ENCODE measurements at regions not wholly inside any gene's neighbourhood (a gene's known extent, or its start where the extent isn't known, plus 50 kb on each side); places are given as distances from the start of the nearest gene placed in this dataset.

DNA sequence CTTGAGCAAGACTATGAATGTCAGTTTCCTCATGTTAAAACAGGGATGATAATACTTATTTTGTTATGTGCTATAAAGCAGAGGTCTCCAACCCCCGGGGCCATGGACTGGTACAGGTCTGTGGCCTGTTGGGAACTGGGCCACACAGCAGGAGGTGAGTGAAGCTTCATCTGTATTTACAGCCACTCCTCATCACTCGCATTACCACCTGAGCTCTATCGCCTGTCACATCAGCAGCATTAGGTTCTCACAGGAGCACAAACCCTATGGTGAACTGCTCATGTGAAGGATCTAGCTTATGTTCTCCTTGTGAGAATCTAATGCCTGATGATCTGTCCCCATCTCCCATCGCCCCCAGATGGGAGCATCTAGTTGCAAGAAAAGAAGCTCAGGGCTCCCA lies 365.3 kb upstream of the SMIM30 start:
- DNase-seq (ENCODE audit: low read depth in 1 of 2, low spot score in 1 of 2), result no peak

DNA sequence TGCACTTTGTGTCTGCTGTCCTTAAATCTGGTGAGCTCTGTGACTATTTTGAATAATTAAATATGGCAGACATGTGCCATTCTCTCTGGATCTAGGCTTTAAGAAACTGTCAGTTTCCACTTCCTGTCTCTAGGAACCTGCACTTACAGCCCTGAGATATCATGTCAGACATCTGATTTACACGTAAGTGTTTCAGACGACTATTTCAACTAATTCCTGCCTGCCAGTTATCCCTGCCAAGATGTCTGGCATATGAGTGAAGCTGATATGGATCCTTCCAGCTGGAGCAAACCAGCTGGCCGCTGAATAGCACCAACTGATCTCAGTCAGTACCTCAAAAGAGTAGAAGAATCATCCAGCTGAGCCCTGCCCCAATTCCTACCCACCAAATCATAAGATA lies 362.2 kb upstream of the SMIM30 start:
- no peak for DNase-seq (ENCODE audit: low read depth in 1 of 2, low spot score in 1 of 2)

DNA sequence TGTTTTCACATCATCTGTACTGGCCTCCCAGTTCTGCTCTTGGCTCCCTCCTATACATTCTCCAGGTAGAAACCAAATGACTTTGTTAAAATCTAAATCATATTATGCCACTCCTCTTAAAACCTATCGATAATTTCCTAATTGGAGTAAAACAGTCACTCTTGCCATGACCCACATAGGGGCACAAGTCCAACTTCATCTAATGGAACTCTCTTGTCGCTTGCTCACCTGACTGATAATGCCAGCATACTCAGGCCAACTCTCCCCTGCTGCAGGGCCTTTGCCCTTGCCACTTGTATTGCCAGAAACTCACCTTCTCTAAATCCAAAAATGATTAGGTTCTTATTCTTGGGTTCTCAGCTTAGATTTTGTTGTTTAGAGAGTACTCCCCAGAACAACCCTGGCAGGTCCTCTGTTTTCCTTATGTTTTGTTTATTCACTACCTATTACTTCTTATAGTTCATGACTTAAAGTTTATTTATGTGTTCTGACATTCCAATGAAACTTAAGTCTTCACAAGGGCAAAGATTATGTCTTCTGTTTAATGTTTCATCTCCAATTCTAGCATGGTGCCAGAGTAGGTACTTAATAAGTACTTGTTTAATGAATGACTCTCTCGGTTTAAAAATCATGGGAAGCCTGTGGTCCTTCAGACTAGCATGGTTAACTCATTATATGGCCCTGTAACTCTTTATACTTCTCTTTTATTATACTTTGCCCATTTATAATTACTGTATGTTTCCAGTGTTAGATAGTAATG lies 345.9 kb upstream of the SMIM30 start:
- DNase-seq (ENCODE audit: low read depth in 1 of 2, low spot score in 1 of 2), result no peak

DNA sequence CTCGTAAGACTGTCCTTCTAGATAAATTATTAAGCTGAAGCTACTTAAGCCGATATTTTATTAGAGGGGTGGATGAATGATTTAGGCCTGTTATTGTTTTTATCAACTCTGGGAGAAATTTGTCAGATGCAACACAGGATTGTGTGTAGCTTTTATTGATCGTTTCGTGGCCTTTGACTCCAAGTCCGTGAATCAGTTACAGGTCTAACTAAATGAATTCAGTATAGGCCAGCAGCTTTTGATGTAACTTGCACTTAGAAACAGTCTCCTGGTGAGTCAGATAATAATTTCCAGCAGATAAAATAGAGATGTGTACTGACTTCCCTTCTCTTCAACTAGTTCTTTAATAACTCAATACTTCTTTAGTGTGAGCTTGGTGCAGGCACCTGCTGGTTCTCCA lies 341.7 kb upstream of the SMIM30 start:
- DNase-seq (ENCODE audit: low read depth in 1 of 2, low spot score in 1 of 2), result no peak

DNA sequence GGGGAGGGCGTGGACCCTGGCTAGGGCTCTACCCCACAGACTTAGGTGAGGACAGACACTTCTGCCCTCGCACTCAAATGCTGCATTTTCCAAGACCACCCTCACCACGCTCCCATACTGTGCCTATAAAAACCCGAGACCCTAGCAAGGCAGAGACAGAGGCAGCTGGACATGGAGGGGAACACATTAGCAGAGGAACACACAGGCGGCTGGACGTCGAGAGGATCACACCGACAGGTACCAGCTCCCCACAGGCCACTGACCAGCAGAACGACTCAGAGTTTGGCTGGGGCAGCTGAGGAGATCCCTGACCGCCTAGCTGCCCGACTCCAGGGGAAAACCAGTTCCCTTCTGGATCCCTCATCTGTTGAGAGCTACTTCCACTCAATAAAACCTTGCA lies 338.2 kb upstream of the SMIM30 start:
- DNase-seq (ENCODE audit: low read depth in 1 of 2, low spot score in 1 of 2), result no peak

DNA sequence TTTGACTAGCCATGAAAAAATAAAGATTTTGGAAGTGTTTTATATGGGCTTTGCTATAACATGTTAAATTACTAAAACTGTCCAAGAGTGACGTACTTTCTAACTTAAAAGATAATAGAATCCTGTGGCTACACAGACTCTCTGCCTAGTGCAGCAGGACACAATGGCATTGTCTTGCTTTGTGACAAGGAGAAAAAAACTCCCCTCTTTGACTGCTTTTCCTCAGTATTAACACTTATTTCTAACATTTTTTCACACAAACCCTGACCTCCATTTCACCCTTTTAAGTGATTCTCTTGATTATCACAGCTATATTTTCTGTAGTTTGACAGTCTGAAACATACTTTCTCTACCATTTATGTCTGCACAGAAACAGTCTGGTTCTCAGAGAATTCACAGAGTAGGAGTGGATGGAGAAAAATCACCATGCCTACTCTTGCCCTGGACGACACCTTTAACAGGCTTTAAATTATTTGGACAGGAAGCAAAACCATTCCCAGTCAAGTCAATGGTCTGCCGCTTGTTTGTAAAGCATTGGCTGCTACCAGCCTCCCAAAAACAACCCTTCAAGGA lies 336.3 kb upstream of the SMIM30 start:
- no peak for DNase-seq (ENCODE audit: low read depth in 1 of 2, low spot score in 1 of 2)

DNA sequence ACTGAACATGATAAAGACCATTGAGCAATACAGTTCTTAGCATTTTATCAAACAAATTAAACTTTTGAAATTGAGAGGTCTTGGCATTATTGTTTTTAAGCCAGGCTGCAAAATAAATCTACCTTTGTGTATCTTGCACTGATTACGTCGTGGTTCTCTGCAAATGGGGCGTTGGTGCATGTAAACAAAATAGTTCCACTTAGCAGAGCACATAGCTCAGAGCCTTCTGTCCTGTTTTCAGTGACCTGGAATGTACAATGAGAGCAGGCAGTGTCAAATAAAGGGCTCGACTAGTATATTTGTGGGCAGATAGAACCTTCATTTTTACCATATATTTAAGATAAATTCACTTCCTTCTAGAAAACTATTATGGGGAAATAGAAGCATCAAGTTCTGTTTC lies 333.9 kb upstream of the SMIM30 start:
- DNase-seq (ENCODE audit: low read depth in 1 of 2, low spot score in 1 of 2), result no peak

DNA sequence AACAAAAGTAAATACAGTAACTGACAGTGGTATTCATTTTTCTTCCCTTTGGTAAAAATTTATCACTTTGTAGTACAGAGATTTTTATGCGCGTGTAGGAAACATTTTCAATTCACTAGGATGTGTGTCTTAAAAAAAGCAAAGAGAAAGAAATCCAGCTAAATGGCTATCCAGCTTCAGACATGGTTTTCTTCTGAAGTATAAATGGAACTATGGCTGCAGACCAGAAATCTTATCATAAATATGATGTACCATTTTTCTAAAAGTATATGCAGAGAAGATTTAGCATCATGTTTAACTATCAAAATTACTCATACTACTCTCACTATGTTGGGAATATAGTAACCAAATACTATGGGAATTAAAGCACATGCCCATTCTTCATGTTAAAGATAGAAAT lies 328.4 kb upstream of the SMIM30 start:
- DNase-seq (ENCODE audit: low read depth in 1 of 2, low spot score in 1 of 2), result no peak

DNA sequence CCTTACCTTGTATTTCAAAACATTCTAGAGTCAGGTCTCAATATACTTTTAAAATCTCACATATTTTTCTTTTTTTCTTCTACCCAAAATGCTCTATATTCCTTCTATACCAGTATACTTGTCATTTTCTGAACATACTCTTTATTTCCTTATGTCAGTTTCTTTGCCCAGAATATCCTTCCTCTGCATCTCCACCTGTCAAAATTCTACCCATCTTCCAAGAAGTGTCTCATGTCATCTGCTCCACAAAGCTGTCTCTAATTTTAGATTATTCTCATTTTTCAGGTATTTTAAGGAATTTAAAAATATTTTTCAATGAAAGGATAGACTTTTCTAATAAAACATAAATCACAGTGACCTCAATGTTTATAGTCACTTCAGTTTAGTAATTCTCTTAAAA lies 328.0 kb upstream of the SMIM30 start:
- no peak for DNase-seq (ENCODE audit: low read depth in 1 of 2, low spot score in 1 of 2)

DNA sequence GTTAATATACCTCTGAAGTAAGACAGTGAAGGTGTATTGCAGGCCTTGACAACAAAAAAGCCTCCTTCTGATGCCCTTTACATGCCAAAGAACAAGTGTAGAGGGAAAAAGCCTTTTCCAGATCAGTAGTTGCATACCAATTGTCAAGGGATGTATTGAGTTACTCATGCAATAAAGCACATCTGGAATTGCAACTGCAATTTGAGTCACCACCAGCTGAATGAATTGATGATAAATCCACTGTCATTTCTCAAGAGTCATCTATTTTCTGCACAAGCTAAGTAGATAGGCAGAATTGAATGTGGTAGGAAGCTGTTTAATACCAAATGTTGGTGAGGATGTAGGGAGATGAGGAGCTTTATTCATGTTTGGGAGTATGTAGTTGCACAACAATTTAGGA lies 325.9 kb upstream of the SMIM30 start:
- no peak for DNase-seq (ENCODE audit: low read depth in 1 of 2, low spot score in 1 of 2)

DNA sequence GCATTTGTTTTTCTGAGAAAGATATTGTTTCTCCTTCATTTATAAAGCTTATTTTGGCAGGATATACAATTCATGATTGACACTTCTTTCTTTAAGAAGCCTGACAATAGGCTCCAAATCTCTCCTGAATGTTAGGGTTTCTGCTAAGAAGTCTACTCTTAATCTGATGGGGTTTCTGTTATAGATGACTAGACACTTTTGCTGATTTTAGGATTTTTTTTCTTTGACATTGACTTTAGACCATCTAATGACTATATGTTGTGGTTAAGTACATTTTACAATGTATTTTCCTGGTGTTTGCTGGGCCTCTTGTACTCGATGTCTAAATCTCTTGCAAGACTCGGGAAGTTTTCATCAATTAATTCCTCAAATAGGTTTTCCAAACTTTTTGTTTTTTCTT lies 321.8 kb upstream of the SMIM30 start:
- no peak for DNase-seq (ENCODE audit: low read depth in 1 of 2, low spot score in 1 of 2)

DNA sequence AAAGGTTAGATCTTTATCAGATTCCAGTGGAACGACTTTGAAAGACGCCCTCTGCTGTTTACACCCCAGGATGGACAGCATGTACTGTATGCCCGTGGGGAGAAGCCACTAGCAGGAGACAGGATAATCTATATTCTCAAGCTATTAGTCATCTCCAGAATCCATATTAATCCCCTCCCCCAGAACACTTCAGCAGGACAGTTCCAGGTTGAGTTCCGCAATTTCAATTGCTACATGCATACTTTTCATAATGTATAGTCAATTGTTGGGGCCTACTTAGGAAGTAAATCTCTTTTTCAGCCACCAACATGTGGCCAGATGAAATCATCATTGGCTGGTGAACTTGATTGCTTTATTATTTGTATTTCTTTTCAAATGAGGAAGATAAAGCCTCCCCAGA lies 313.1 kb upstream of the SMIM30 start:
- DNase-seq (ENCODE audit: low read depth in 1 of 2, low spot score in 1 of 2), result no peak

DNA sequence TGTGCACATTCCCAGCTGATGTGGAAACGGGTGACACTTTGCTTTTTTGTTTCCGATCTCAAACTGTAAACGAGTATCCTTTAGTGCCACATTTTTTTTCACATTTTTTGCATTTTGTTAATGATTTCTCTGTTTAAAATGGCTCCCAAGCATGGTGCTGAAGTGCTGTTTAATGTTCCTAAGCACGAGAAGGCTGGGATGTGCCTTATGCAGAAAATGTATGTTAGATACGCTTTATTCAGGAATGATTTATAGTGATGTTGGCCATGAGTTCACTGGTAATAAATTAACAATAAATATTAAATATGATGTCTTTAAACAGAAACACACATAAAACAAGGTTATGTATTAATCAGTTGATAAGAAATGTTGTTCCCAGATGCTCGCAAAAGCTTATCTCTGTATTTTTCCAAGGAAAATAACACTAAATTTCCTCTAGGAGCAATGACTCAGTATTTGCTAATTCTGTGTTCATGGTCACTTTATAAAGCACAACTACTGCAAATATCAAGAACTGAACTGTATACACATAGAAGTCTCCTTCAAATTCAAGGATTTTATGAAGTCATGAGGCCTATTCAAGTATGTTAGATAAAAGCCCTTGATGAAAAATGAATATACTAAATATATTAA lies 305.9 kb upstream of the SMIM30 start:
- DNase-seq (ENCODE audit: low read depth in 1 of 2, low spot score in 1 of 2), result no peak

DNA sequence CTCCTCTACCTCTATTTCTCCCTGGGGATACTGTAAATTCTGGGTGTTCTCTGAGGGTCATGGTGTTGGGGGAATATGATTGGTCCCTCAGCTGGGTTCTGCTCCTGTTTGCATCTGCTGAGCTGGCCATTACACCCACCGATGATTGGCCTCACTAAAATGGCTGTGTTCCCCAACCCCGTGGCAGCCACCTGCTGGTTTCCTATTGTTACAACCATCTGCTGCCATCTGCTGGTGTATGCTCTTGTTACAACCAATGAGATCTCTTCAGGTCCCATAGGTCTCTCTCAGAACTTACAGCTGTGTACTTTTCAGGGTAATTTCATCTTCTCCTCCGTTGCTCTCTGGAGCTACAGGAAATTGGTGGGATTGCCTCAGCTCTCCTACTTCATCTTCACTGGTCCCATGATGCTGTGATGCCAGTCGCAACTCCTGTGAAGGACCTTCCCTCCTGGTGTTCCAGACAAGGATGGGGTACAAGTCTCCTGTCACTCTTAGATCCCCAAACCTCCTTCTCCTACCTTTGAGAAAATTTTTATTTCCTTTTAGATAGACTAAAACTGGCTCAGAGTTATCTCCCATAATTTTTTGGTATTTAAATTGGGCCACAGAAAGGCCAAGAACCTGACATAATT lies 303.5 kb upstream of the SMIM30 start:
- peak; percentile 40 to 77 for DNase-seq (ENCODE audit: low read depth in 1 of 2, low spot score in 1 of 2)

DNA sequence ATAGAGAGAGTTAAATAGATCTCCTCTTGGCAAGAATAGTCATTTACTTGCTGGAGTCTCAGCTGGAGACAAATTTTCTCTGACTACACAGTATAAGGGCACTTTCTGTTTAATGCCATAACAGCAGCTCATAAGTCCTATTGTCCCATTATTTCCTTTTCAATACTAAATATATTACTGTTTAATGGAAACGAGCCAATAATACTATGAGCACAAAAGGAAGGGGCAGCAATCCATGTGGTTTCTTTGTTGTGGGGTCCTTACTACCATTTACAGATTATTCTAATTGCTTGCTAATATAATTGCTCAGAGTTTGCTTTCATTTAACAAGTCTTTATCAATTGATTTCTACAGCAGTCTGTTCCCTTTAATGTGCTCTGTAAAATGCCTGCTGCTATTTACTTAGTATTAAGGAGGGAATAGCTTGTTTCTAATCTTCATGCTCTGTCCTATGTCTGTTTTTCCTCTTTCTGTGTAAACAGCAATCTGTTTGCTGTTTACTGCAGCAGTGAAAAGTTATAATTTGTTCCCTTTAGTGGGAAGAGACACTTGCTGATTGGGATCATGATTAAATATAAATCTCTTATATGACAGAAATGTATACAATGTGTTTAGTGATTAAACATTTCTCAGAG lies 296.2 kb upstream of the SMIM30 start:
- no peak for DNase-seq (ENCODE audit: low read depth in 1 of 2, low spot score in 1 of 2)

DNA sequence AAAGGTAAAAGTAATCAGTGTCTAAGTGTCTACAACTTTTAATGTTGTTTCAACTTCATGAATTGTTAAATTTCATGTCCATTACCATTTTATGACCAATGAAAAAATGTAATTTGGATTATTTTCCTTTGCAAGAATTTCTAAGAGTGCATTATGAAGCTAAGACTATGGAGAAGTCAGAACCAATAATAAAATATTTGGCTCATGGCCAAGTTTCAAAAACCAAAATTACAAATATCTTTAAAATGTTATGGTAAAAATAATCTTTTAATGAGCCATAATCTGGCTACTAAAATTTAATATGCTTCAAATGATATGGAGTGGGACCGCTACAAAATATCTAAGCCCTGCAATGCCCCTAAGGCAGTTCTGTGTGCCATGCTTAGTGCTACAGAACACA lies 294.1 kb upstream of the SMIM30 start:
- no peak for DNase-seq (ENCODE audit: low read depth in 1 of 2, low spot score in 1 of 2)

DNA sequence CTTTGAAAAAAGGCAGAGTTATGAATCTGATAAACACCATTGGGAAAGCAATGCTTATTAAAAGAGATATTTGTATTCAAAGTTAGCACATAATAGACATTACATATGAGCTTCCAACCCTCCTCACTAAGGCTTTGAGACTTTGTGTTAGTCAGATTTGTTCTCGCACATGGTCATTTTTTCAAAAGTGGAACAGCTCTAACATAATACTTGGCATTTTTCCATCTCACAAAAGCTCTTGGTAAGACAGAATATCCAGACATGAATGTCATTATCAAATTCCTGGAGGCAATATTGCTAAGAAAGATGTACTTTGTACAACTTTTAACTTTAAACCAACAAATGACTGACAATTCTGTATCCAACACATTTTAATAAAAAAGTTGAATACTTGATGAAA lies 292.4 kb upstream of the SMIM30 start:
- no peak for DNase-seq (ENCODE audit: low read depth in 1 of 2, low spot score in 1 of 2)

DNA sequence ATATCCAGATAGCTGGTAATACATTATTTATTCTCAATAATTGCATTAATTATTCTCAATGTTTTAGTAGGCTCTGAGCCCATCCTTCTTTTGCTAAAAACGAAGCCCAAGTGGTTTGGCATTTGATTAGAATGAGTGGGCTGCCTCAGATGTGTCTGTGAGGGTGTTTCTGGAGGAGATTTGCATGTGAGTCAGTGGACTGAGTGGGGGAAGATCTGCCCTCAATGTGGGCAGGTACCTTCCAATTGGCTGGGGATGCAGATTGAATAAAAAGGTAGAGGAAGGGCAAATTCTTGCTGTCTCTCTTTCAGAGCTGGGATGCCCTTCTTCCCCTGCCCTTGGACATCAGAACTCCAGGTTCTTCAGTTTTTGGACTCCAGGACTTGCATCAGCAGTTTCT lies 290.6 kb upstream of the SMIM30 start:
- no peak for DNase-seq (ENCODE audit: low read depth in 1 of 2, low spot score in 1 of 2)

DNA sequence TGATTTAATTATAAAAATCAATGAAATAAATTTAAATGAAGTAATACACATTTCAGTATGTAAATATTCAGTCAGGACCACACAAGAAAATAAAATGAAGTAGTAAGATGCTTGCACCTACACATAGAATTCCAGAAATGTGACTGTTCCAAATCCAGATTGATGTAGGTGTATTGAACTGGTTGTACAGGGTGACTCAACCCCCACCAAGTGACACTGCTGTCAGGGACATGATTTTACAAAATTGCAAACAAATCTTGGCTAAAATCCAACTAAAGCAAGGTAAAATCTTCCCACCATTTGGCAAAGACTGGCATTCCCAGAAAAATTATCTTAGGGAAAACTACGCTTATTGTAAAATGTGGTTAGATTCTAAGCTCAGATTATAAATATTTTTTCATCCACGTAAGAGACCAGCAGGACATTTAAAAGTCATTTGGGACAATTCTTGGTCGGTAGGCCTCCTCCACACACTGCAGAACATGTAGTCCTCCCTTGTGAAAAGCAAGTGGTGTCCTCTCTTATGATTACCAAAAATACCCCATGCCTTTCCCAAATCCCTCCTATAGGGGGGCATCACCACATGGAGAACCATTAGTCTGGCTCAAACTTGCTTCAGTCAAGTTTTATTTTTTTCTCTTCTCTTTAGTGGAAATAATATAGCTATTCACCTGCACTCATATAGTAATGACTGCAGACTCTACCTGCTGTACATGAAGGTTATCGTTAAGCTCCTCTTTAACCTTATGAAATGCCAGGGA lies 287.1 kb upstream of the SMIM30 start:
- no peak for DNase-seq (ENCODE audit: low read depth in 1 of 2, low spot score in 1 of 2)

DNA sequence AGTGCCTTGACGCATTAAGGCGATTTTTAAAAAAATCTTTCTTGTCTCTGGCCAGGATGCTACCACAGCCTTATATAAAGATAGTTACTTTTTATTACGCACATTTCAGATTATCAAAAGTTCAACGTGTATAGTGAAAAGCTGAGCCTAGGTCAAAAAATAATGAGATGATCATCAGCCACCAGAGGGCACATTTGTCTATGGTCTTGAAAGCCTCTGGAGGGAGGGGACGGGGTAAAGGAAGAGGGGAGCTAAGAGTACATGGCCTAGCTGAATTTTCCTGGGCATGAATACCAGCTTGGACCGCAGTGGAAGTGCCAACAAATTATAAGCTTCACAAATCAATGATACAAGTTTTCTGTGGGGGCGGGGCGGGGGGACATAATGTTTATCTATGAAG lies 285.9 kb upstream of the SMIM30 start:
- DNase-seq (ENCODE audit: low read depth in 1 of 2, low spot score in 1 of 2), result no peak

DNA sequence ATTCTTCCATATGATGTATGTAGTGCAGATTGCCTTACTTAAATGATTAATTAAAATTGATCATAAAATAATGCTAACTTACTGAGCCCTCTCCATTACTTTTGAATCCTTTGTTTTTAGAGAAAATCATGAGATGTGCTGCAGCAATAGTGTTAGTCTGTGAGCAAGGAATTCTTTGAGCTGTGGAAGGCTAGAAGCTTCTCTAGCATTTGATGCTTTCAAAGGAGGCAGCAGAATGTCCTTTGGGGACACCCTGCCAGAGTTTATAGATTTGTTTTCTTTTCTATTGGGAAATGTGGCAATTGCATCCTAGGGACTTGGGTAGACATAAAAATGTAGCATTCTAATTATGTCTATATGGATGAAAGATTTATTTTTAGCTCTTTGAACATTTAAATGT lies 284.1 kb upstream of the SMIM30 start:
- no peak for DNase-seq (ENCODE audit: low read depth in 1 of 2, low spot score in 1 of 2)
